ENCODE measurements at regions not wholly inside any gene's neighbourhood (a gene's known extent, or its start where the extent isn't known, plus 50 kb on each side); places are given as distances from the start of the nearest gene placed in this dataset.

DNA sequence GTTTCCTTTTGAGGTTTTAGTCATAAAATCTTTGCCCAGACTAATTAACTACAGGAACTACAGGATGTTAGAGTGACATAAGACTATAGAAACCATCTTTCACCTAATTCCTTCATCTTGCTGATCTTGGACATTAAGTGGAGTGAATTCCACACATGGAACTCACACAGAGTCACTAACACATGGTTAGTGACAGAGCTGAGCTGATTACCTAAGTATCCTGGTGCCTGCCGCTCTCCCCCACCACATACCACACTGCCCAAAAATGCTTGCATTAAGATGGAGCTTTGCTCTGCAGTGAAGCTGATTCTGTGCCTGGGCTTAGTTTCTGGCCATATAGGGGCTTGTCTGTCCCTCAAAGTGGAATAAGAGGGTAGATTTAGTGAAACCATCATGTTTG lies 332.9 kb upstream of the NT5C1B start:
- H3K9me1 ChIP-seq (ENCODE audit: insufficient read depth, low read length): peaks cover 15% of the 10 kb centered on the region
- peak overlapping the region; percentile 66; the same call in 2 of the 3 replicates for H2BK15ac ChIP-seq (ENCODE audit: low read depth, low read length)
- peak overlapping the region; percentile 10 for H2AK9ac ChIP-seq (replicated peaks; ENCODE audit: low read depth, low read length, poor library complexity)
- H4K91ac ChIP-seq (ENCODE audit: insufficient read depth, low read depth, low read length): peak overlapping the region; percentile 2; the same call in 1 of the 2 replicates
- no peak overlapping the region for H3K23ac ChIP-seq (ENCODE audit: low read depth, low read length)
- H3K9ac ChIP-seq (ENCODE audit: low read depth, low read length): no peak overlapping the region
- no peak overlapping the region for H2BK5ac ChIP-seq (ENCODE audit: low read depth, low read length, poor library complexity, severe bottlenecking)
- H3K36me3 ChIP-seq (ENCODE audit: control insufficient read depth, insufficient read depth, low read length): no peaks in the 10 kb centered on the region
- no peaks in the 10 kb centered on the region for H3K79me1 ChIP-seq (ENCODE audit: low read depth in 1 of 2, low read length in 2 of 2)
- dilution Hi-C loops (cut with HindIII; ENCODE audit: low sequenced_read_pairs, unreplicated experiment): no loop called here
- H2AFZ ChIP-seq (replicated peaks; ENCODE audit: low read length, poor library complexity): peak overlapping the region; percentile 40
- peak; percentile 28 for DNase-seq
- H3K27ac ChIP-seq (ENCODE audit: insufficient read depth, low read length): no peak overlapping the region
- 0 out of 2 replicates have a peak overlapping the region, but pooled peaks have one; percentile 49 for H2BK20ac ChIP-seq (ENCODE audit: low read depth, low read length)
- H3K56ac ChIP-seq (ENCODE audit: extremely low read depth, insufficient read depth, low read length): no peak overlapping the region
- H3K4me3 ChIP-seq (ENCODE audit: insufficient read depth, low read depth, low read length): no peak overlapping the region
- no peaks in the 10 kb centered on the region for H3K27me3 ChIP-seq (ENCODE audit: control insufficient read depth, insufficient read depth, low read length)
- peak overlapping the region; percentile 45 for H2BK120ac ChIP-seq (ENCODE audit: low read depth, low read length)
- peak overlapping the region in 1 of 2 experiments; percentile 39; a peak in 2 of 4 replicates for H4K8ac ChIP-seq (ENCODE audit: low read depth in 2 of 2, low read length in 2 of 2)
- TF ChIP-seq BHLHE40 (IDR thresholded peaks at IDR 0.05; ENCODE audit: low read depth, low read length) (no peak), MXI1 (IDR thresholded peaks at IDR 0.05; ENCODE audit: borderline replicate concordance, low read depth, low read length) (no peak), MAFK (IDR thresholded peaks at IDR 0.05; ENCODE audit: low read depth, low read length) (no peak), MAZ (IDR thresholded peaks at IDR 0.05; ENCODE audit: borderline replicate concordance, low read depth, low read length) (no peak), USF2 (IDR thresholded peaks at IDR 0.05; ENCODE audit: low read depth, low read length) (no peak), NFE2L2 (IDR thresholded peaks at IDR 0.05; ENCODE audit: low read depth, low read length) (no peak), CTCF (conservative IDR thresholded peaks at IDR 0.05; ENCODE audit: low read depth, low read length) (no peak), FOS (IDR thresholded peaks at IDR 0.05; ENCODE audit: low read depth, low read length) (no peak), POLR2A (IDR thresholded peaks at IDR 0.05; ENCODE audit: low read depth, low read length) (no peak), CHD1 (IDR thresholded peaks at IDR 0.05; ENCODE audit: low read depth, low read length) (no peak), RAD21 (IDR thresholded peaks at IDR 0.05; ENCODE audit: low read length) (no peak), RFX5 (IDR thresholded peaks at IDR 0.05; ENCODE audit: low read depth, low read length) (no peak), CEBPB (IDR thresholded peaks at IDR 0.05; ENCODE audit: low read depth, low read length) (no peak), ELK1 (IDR thresholded peaks at IDR 0.05; ENCODE audit: borderline replicate concordance, low read depth, low read length) (no peak), SMC3 (IDR thresholded peaks at IDR 0.05; ENCODE audit: low read depth, low read length) (no peak), RCOR1 (IDR thresholded peaks at IDR 0.05; ENCODE audit: insufficient replicate concordance, low read length) (no peak)
- WGBS, 2 experiments (ENCODE audit: extremely low coverage in 2 of 2, insufficient read length in 1 of 2): no CpG with 5 or more reads among the region's 1 CpG
- H3K14ac ChIP-seq (replicated peaks; ENCODE audit: low read depth, low read length): peak overlapping the region; percentile 73
- H3K4me2 ChIP-seq (ENCODE audit: low read depth, low read length): no peak overlapping the region
- no peaks in the 10 kb centered on the region for H4K20me1 ChIP-seq (ENCODE audit: insufficient read depth, low read length)
- peak overlapping the region; percentile 19 for H3K18ac ChIP-seq (ENCODE audit: low read depth, low read length)
- BruUV-seq (replicated peaks): no TSS peak
- CTCF ChIA-PET: no interaction called here
- intact Hi-C loops (cut with micrococcal nuclease): loop anchor here (10.0 kb wide), 2 partner anchors 167 to 397 kb away; no protein-coding TSS in a partner anchor
- POLR2A ChIA-PET (ENCODE audit: unreplicated experiment): no interaction called here
- peaks cover 2% of the 10 kb centered on the region; the same call in 1 of the 2 replicates for H3K9me3 ChIP-seq (ENCODE audit: control insufficient read depth, insufficient read depth, low read length)
- peak overlapping the region; percentile 58; the same call in 1 of the 2 replicates for H3K4ac ChIP-seq (ENCODE audit: low read depth, low read length)
- no peak overlapping the region for H4K5ac ChIP-seq (ENCODE audit: low read depth, low read length)
- in situ Hi-C loops (cut with MboI; ENCODE audit: low sequenced_read_pairs): no loop called here
- peak; percentile 19; the same call in 1 of the 2 replicates for ATAC-seq (ENCODE audit: low read depth)
- peaks cover 14% of the 10 kb centered on the region for H3K4me1 ChIP-seq (ENCODE audit: control insufficient read depth, insufficient read depth, low read length)
- H2AK5ac ChIP-seq (ENCODE audit: low read depth, low read length): no peak overlapping the region; the same call in 1 of the 2 replicates

All from IMR-90 (cell line).